D721Med (cell line): ENCODE measurements at regions not wholly inside any gene's neighbourhood (a gene's known extent, or its start where the extent isn't known, plus 50 kb on each side); places are given as distances from the start of the nearest gene placed in this dataset.

Experiments used
- DNase-seq: peaks from one replicate; pipeline ENCODE4 v3.0.0; 2011; ENCODE audit warnings: low spot score; ENCODE audit not compliant: insufficient read length
- FAIRE-seq: peaks from 2 replicates; lab custom pipeline; 2011; peaks lifted over from hg19 to GRCh38; lab: Jason Lieb, UNC
- TF ChIP-seq, protein P1 (sequence below): IDR thresholded peaks from 2 replicates; pipeline ENCODE4 v1.5.1; 2012; ENCODE audit warnings: mild to moderate bottlenecking, control low read depth; ENCODE audit not compliant: insufficient read depth; ENCODE audit errors: missing control alignments

DNA sequence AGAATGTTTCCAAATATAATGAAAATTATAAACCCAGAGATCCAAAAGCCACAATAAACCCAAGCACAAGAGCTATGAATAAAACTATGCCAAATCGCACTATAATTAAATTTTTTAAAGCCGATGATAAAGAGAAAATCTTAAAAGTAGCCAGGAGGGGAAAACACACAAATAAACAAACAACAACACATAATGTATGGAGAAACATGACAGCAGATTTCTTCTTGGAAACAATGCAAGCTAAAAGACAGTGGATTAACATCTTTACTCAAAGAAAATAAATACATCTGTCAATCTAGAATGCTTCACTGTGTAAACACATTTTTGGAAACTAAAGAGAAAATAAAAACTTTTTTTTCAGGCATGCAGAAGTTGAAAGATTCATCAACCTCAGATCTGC is 53.0 kb upstream of the SMOX start:
- FAIRE-seq: no peak
- TF ChIP-seq, protein P1, sequence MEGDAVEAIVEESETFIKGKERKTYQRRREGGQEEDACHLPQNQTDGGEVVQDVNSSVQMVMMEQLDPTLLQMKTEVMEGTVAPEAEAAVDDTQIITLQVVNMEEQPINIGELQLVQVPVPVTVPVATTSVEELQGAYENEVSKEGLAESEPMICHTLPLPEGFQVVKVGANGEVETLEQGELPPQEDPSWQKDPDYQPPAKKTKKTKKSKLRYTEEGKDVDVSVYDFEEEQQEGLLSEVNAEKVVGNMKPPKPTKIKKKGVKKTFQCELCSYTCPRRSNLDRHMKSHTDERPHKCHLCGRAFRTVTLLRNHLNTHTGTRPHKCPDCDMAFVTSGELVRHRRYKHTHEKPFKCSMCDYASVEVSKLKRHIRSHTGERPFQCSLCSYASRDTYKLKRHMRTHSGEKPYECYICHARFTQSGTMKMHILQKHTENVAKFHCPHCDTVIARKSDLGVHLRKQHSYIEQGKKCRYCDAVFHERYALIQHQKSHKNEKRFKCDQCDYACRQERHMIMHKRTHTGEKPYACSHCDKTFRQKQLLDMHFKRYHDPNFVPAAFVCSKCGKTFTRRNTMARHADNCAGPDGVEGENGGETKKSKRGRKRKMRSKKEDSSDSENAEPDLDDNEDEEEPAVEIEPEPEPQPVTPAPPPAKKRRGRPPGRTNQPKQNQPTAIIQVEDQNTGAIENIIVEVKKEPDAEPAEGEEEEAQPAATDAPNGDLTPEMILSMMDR: no peak
- DNase-seq: no peak

- FAIRE-seq: no peak
- TF ChIP-seq, protein P1: peak; percentile 61
- peak; percentile 22 for DNase-seq
These were observed 56.8 kb upstream of the SMOX start for GRCh38 chr20:4091490-4092479.

DNA sequence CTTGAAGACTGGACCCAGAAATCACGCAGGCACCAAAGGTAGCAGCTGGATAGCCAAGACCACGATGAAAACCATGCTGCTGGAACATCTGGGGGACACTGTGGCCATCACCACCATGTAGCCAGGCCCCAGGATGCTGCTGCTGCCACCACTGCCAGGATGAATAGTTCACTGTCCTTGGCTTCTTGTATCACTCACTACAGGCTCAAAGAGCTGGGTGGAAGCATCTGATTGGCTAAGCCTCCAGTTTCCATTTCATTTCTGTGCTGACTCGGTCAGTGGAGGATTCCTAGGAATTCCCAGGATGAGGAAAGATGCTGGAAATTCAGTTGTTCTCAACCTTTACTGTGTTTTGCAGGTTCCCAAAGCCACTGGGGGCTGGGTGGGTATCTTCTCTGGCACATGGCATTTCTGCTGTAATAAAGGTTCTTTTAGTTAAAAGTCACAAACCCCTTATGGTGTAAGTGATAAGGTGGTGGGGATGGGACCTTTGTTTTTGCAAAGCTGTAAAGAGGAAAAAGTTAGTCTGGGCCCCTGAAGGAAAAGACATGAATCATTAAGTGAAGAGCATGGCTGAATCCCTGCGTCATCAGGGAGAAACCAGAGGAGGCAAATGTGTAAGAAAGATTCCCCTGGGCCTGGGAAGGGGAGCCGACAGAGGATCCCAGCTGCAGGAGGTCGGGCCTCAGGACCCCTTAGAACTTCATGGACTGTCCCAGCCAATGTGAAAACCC is 57.7 kb upstream of the SMOX start:
- FAIRE-seq: no peak
- DNase-seq: no peak
- TF ChIP-seq, protein P1: no peak

DNA sequence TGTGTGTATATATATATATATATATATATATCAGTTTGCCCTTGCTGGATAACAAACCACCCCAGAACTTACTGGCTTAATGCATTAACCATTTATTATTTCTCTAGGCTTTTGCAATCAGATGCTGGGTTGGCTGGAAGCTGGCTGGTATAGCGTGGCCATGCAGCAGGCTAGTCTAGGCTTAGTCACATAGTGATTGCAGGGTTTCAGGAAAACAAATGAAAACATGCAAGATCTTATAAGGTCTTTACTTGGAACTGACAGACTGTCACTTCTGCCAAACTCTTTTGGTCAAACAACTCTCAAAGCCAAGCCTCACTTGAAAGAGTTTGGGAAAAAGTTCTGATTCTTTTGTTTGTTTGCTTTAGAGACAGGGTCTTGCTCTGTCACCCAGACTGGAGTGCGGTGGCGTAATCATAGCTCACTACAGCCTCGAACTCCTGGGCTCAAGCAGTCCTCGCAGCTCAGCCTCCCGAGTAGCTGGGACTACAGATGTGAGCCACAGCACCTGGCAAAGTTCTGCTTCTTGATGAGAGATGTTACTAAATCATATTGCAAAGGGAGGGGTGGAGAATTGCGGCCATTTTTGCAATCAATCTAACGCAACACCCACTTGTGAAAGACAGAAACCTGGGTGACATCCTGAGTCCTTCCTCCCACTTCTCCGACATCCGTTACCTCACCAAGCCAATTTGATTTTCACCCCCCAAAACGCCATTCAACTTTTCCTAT is 58.7 kb upstream of the SMOX start:
- FAIRE-seq (no peak), DNase-seq (no peak)
- TF ChIP-seq, protein P1: no peak

DNA sequence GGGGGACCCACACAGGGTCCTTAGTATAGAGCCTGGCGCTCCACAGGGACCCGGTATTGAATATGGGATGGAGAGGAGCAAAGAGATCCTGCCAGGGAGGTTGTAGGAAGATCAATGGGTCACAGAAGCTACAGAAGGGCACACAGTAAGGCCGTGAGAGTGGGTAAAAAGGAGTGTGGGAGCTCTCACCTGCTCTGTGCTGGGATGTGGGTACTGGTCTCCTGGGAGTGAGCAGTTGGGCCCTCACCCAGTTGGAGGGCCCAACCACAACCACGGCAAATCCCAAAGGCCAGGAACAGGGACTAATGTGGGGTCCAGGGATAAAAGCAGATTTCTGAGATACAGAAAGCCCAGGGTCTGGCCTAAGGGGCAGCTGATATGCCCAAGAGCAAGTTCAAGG is 59.9 kb upstream of the SMOX start:
- FAIRE-seq: no peak
- no peak for DNase-seq
- TF ChIP-seq, protein P1: no peak

DNA sequence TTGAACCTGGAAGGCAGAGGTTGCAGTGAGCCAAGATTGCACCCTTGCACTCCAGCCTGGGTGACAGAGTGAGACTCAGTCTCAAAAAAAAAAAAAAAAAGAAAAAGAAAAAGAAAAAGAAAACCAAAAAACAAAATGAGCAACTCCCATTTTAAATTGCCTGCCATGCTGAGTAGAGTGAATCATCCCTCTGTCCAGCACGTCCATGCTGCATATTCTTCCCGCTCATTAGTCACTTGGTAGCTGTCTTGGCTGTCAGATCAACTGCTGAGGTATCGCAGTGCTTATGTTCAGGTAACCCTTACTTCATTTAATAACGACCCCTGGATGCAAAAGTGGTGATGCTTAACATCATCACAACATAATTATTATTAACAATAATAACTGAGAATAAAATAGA is 60.7 kb upstream of the SMOX start:
- FAIRE-seq (no peak), DNase-seq (no peak)
- TF ChIP-seq, protein P1: no peak
